GM23248 (cell line): ENCODE measurements at regions not wholly inside any gene's neighbourhood (a gene's known extent, or its start where the extent isn't known, plus 50 kb on each side); places are given as distances from the start of the nearest gene placed in this dataset.

Experiments
- EZH2 ChIP-seq: fragments of 200-600 bp; sonication (generic); IDR thresholded peaks from 2 replicates; pipeline ENCODE4 v1.6.1; 2018; ENCODE audit warnings: antibody characterized with exemption, mild to moderate bottlenecking; ENCODE audit not compliant: insufficient read depth, poor library complexity, severe bottlenecking
- EZH2phosphoT487 ChIP-seq: fragments of 200-600 bp; sonication (generic); IDR thresholded peaks from 2 replicates; pipeline ENCODE4 v1.6.1; 2018; ENCODE audit warnings: antibody characterized with exemption, moderate library complexity, mild to moderate bottlenecking, low read depth; ENCODE audit not compliant: insufficient read depth

DNA sequence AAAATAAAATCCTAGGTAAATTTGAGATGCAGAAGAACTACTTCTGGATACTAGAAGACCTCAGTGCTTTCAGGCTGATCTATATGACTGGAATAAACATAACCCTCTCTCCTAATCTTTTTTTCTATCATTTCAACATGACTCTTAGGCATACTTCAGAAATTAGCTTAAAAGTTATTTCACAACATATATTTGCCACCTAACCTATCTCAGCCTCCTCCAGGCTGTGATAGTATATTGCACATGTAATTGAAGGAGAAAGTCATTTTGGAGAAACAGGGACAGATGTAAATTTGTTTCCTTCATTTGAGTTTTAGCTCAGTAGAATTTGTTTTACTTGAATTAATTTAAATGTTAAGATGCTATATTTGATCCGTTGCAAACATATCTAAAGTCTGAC lies 1932.3 kb upstream of the CDH6 start:
- TF ChIP-seq EZH2phosphoT487 (no peak), EZH2 (no peak)
